ENCODE measurements at regions not wholly inside any gene's neighbourhood (a gene's known extent, or its start where the extent isn't known, plus 50 kb on each side); places are given as distances from the start of the nearest gene placed in this dataset.

DNA sequence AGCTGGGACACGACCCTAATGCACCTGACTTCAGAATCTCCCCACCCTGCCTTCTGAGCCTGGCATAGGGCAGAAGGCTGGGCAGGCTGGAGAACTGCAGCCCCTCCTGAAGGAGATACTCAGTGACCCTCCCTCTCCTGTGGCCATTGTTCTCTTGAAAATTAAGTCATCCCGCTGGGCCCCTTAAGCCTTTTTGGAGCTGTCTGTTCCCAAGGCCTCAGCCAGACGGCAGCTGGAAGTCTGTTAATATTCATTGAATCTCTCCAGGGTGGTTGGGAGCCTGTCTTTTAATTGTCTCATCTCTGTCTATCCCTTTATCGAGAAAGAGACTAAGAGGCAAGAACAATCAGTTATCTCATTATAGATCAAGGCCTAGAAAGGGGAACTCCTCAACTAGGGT, 118.1 kb upstream of the PCBD1 start:
- TF ChIP-seq, protein P1, sequence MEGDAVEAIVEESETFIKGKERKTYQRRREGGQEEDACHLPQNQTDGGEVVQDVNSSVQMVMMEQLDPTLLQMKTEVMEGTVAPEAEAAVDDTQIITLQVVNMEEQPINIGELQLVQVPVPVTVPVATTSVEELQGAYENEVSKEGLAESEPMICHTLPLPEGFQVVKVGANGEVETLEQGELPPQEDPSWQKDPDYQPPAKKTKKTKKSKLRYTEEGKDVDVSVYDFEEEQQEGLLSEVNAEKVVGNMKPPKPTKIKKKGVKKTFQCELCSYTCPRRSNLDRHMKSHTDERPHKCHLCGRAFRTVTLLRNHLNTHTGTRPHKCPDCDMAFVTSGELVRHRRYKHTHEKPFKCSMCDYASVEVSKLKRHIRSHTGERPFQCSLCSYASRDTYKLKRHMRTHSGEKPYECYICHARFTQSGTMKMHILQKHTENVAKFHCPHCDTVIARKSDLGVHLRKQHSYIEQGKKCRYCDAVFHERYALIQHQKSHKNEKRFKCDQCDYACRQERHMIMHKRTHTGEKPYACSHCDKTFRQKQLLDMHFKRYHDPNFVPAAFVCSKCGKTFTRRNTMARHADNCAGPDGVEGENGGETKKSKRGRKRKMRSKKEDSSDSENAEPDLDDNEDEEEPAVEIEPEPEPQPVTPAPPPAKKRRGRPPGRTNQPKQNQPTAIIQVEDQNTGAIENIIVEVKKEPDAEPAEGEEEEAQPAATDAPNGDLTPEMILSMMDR (IDR thresholded peaks at IDR 0.05; ENCODE audit: low read depth, low read length, missing control alignments): no peak
- no peak for DNase-seq (ENCODE audit: low read depth)
- no peak overlapping the region for H3K4me3 ChIP-seq (ENCODE audit: low read depth, low read length)

DNA sequence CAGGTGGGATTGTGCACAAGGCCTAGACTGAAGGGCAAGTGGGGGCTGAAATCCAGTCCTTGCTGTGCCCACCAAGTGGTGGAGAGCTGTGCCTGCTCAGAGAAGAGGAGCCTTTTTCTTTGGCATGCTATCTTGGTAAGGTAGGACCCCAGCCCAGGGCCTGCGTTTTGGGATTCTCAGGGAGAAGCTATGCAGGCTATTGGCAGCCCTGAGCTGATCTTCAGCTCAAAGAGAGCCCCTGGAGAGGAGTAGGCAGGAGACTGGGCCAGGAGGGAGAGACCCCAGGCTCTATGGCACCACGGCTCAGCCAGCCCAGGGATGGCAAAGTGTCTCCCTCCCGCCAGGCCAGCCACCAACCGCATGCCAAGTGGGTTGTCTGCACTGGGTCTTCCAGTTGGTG, 119.2 kb upstream of the PCBD1 start:
- no peak overlapping the region for H3K4me3 ChIP-seq (ENCODE audit: low read depth, low read length)
- TF ChIP-seq, protein P1 (IDR thresholded peaks at IDR 0.05; ENCODE audit: low read depth, low read length, missing control alignments): no peak
- DNase-seq (ENCODE audit: low read depth): no peak

DNA sequence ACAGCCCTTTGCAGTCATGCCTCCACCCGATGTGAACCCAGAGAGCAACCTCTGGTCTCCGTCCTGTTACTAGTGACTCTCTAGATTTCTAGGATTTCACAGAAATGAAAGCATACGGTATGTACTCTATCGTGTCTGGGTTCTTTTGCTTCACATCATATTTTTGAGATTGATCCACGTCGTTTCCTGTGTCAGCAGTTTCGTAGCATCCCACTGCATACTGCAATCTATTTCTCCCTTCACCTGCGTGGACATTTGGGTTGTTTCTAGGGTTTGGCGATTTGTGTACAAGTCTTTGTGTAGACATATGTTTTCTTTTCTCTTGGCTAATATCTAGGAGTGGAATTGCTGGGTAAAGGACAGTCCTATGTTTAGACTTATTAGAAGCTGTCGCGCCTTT, 119.8 kb upstream of the PCBD1 start:
- TF ChIP-seq, protein P1 (IDR thresholded peaks at IDR 0.05; ENCODE audit: low read depth, low read length, missing control alignments): no peak
- DNase-seq (ENCODE audit: low read depth): no peak

DNA sequence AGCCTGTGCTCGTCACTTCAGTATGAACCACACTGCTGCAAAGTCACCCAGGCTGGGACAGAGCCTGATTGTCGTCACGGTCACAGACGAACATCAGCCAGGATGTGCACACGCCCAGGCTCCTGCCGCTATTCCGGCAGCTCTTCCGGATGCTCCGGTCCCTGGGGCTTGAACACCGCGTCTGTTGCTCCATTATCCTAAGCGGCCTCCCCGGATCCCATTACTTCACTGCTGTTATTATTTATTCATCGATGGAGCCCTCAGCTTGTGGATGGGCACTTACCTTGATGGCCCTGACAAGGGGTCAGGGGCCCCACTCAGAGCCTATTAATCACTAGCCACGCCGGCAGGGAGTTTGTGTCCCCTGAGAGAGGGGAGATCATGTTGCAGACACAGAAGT, 120.8 kb upstream of the PCBD1 start:
- H3K4me3 ChIP-seq (ENCODE audit: low read depth, low read length): no peak overlapping the region
- TF ChIP-seq, protein P1 (IDR thresholded peaks at IDR 0.05; ENCODE audit: low read depth, low read length, missing control alignments): no peak
- no peak for DNase-seq (ENCODE audit: low read depth)

More for the DNA sequence above, 119.8 kb upstream of the PCBD1 start:
- no peak overlapping the region for H3K4me3 ChIP-seq (ENCODE audit: low read depth, low read length)

DNA sequence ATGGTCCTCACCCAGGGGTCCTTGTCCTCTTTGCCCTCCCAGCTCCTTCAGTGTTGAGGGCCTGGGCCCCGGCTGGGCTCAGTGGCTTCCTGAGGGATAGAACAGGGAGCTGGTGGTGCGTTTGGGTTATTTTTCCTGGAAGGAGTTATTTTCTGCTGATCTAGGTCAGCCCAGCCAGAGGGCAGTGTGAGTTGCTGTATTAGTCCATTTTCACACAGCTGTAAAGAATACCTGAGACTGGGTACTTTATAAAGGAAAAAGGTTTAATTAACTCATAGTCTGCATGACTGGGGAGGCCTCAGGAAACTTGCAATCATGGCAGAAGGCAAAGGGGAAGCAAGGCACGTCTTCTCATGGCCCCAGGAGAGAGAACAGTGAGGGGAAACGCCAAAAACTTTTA, 122.4 kb upstream of the PCBD1 start:
- no peak overlapping the region for H3K4me3 ChIP-seq (ENCODE audit: low read depth, low read length)
- no peak for DNase-seq (ENCODE audit: low read depth)
- TF ChIP-seq, protein P1 (IDR thresholded peaks at IDR 0.05; ENCODE audit: low read depth, low read length, missing control alignments): no peak

DNA sequence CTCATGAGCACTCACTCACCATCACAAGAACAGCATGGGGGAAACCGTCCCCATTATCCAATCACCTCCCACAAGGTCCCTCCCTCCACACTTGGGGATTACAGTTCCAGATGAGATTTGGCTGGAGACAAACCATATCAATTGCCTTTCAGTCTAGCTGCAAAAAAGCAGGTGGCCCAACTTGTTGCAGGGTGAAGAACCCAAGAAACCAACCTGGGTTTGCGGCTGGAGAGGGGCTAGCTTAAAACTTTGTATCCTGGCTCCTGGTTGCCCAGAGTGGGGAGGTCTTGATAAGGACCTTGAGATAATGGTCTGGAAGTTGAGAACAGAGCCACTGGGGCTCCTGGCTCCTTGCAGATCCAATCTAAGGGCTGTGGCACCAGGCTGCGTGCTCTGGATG, 122.8 kb upstream of the PCBD1 start:
- TF ChIP-seq, protein P1 (IDR thresholded peaks at IDR 0.05; ENCODE audit: low read depth, low read length, missing control alignments): no peak
- no peak for DNase-seq (ENCODE audit: low read depth)
- H3K4me3 ChIP-seq (ENCODE audit: low read depth, low read length): no peak overlapping the region

DNA sequence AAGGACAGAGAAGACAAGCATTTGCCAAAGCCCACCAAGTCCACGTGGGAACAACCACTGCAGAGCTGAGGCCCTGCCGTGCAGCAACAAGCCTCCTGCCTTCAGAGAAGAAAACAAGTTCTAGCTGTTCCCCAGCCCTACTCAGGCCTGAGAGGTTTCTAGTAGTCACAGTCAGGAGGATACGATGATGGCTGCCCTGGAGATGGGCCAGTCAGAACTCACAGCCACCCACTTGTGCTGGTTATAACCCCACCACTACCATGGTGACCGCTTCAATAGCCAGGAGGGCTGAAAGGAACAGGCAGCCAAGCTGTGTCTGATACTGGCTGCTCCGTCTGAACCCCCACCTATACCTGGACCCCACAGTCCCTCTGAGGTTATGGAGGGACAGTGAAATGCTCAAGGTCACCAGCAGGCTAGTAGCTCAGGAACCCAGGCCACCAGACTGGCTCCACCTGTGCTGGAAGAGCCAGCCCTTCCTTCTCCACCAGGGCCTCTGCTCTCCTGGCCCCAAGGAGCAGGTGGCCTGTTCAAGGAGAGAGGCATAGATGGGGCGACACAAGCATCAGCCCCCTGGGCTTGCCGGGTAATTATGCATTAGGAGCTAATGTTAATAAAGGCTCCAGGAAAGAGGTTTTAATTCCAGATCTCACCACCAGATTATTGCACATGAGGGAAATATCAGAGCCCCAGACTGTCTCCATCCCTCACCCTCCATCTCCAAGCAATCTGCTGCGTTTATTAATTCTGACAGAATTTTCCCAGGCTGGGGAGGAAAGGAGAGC, 125.8 kb upstream of the PCBD1 start:
- TF ChIP-seq, protein P1 (IDR thresholded peaks at IDR 0.05; ENCODE audit: low read depth, low read length, missing control alignments): no peak
- no peak for DNase-seq (ENCODE audit: low read depth)
- no peak overlapping the region for H3K4me3 ChIP-seq (ENCODE audit: low read depth, low read length)

Data from GM12864 (cell line).